OCI-LY3 (cell line): ENCODE measurements at regions not wholly inside any gene's neighbourhood (a gene's known extent, or its start where the extent isn't known, plus 50 kb on each side); places are given as distances from the start of the nearest gene placed in this dataset.

Experiments
- CTCF ChIP-seq: fragments of 200-600, 300-600 bp; sonication (generic); IDR thresholded peaks from 2 replicates; pipeline ENCODE4 v1.5.1; 2014; ENCODE audit warnings: antibody characterized with exemption, low read length, low read depth
- EZH2phosphoT487 ChIP-seq: fragments of 200-600 bp; shearing (Covaris generic); IDR thresholded peaks from 2 replicates; pipeline ENCODE4 v1.6.1; 2018; ENCODE audit warnings: antibody characterized with exemption, mixed run types, low read depth

DNA sequence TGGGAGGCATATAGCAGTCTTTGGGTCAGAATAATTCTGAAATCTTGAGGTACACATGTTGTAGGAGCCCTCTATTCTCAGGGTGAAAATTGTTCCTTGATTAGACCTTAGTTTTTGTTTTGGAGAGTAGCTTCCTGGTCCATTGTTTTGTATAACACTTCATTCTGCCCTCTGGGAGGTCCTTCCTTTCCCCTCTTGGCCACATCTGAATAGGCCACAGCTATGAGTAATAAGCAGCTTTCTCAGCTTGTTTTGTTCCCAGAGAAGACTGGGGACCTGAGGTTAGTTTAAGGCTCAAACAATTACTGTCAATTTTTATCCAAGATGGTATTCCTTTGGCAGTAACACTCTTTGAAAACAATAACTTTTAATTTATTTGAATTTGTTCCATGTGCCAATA is 72.6 kb upstream of the NOL4 start:
- no peak for TF ChIP-seq CTCF
- no peak for TF ChIP-seq EZH2phosphoT487
